ENCODE measurements at regions not wholly inside any gene's neighbourhood (a gene's known extent, or its start where the extent isn't known, plus 50 kb on each side); places are given as distances from the start of the nearest gene placed in this dataset.
"Not testable (repeated sequence)": the region's sequence is repeated elsewhere in the genome, so short reads cannot be mapped to it uniquely, and the experiment has no call there.

- TF ChIP-seq CTCF (IDR thresholded peaks at IDR 0.05 in 8 of 11, conservative IDR thresholded peaks at IDR 0.05 in 3 of 11); POLR2A (IDR thresholded peaks at IDR 0.05); POLR2AphosphoS5 (IDR thresholded peaks at IDR 0.05): not testable (repeated sequence)
Observed at GRCh38 chr1:146701320-146701719, 236.8 kb upstream of the NBPF12 start.

All from spleen (tissue), 7 donors.